DOHH2 (cell line): ENCODE measurements at regions not wholly inside any gene's neighbourhood (a gene's known extent, or its start where the extent isn't known, plus 50 kb on each side); places are given as distances from the start of the nearest gene placed in this dataset.
"Not testable (repeated sequence)": the region's sequence is repeated elsewhere in the genome, so short reads cannot be mapped to it uniquely, and the experiment has no call there.

Experiments
- H3F3A ChIP-seq: fragments of 200-600 bp; sonication (generic), shearing (Covaris generic); 2 replicates; pipeline ENCODE4 v1.6.0; 2016; ENCODE audit warnings: antibody characterized with exemption, mild to moderate bottlenecking; ENCODE audit not compliant: control insufficient read depth, insufficient read depth
- H3K27ac ChIP-seq: fragments of 200-600 bp; sonication (generic); 2 replicates; pipeline ENCODE4 v1.5.1; 2014; ENCODE audit warnings: low read depth, mild to moderate bottlenecking, low read length, moderate library complexity
- H3K27me3 ChIP-seq: fragments of 200-600 bp; sonication (generic); 2 replicates; pipeline ENCODE4 v1.6.1; 2014; ENCODE audit warnings: mild to moderate bottlenecking, low read length, mixed read lengths; ENCODE audit not compliant: control insufficient read depth
- H3K36me3 ChIP-seq: fragments of 200-600 bp; sonication (generic); 2 replicates; pipeline ENCODE4 v1.6.1; 2014; ENCODE audit warnings: mild to moderate bottlenecking, low read length, moderate library complexity, mixed read lengths; ENCODE audit not compliant: control insufficient read depth
- H3K4me1 ChIP-seq: fragments of 200-600 bp; sonication (generic); 2 replicates; pipeline ENCODE4 v1.6.1; 2014; ENCODE audit warnings: mild to moderate bottlenecking, low read length, mixed read lengths; ENCODE audit not compliant: control insufficient read depth
- H3K4me2 ChIP-seq: fragments of 200-600 bp; sonication (generic); 2 replicates; pipeline ENCODE4 v1.6.0; 2014; ENCODE audit warnings: mild to moderate bottlenecking, low read length, moderate library complexity
- H3K4me3 ChIP-seq: fragments of 200-600 bp; sonication (generic); 2 replicates; pipeline ENCODE4 v1.5.1; 2014; ENCODE audit warnings: mild to moderate bottlenecking, low read length, mixed read lengths
- H3K79me2 ChIP-seq: fragments of 200-600 bp; sonication (generic); 2 replicates; pipeline ENCODE4 v1.6.1; 2014; ENCODE audit warnings: mild to moderate bottlenecking, low read length, mixed read lengths; ENCODE audit not compliant: control insufficient read depth
- H3K9me2 ChIP-seq: fragments of 200-600 bp; sonication (generic); replicated peaks from 2 replicates; pipeline ENCODE4 v1.6.1; 2014; ENCODE audit warnings: mild to moderate bottlenecking, low read length, mixed read lengths; ENCODE audit not compliant: control insufficient read depth
- H3K9me3 ChIP-seq: fragments of 200-600 bp; sonication (generic); 2 replicates; pipeline ENCODE4 v1.6.1; 2014; ENCODE audit warnings: antibody characterized with exemption, low read length, mixed read lengths; ENCODE audit not compliant: control insufficient read depth, insufficient read depth
- H4K20me1 ChIP-seq: fragments of 200-600 bp; sonication (generic); 2 replicates; pipeline ENCODE4 v1.6.0; 2014; ENCODE audit warnings: low read depth, mild to moderate bottlenecking, antibody characterized with exemption, low read length, moderate library complexity; ENCODE audit not compliant: control insufficient read depth, insufficient read depth
- CTCF ChIP-seq: fragments of 200-600 bp; sonication (generic); IDR thresholded peaks from one replicate; pipeline ENCODE4 v1.5.1; 2014; ENCODE audit warnings: antibody characterized with exemption, mild to moderate bottlenecking, low read depth, low read length; ENCODE audit not compliant: poor library complexity, severe bottlenecking
- EZH2phosphoT487 ChIP-seq: fragments of 200-600 bp; sonication (generic); IDR thresholded peaks from 2 replicates; pipeline ENCODE4 v1.6.1; 2017; ENCODE audit warnings: borderline replicate concordance, mild to moderate bottlenecking, antibody characterized with exemption, low read length, moderate library complexity, mixed read lengths

- peaks cover 14% of the 10 kb centered on the region for H3K4me1 ChIP-seq
- H3K79me2 ChIP-seq, result peaks cover 7% of the 10 kb centered on the region
- H4K20me1 ChIP-seq, result no peaks in the 10 kb centered on the region
- H3K27ac ChIP-seq, result no peak overlapping the region
- no peaks in the 10 kb centered on the region for H3K27me3 ChIP-seq
- TF ChIP-seq CTCF (no peak), EZH2phosphoT487 (no peak)
- H3K4me2 ChIP-seq, result no peak overlapping the region
- no peaks in the 10 kb centered on the region for H3K36me3 ChIP-seq
- no peak overlapping the region for H3K4me3 ChIP-seq
- no peaks in the 10 kb centered on the region for H3K9me3 ChIP-seq
- H3K9me2 ChIP-seq, result no peaks in the 10 kb centered on the region
- peaks cover 10% of the 10 kb centered on the region; the same call in 1 of the 2 replicates for H3F3A ChIP-seq
Measured at GRCh38 chr1:121538943-121539575, 354.3 kb downstream of the SRGAP2C start.

- H3K79me2 ChIP-seq, result peaks cover 18% of the 10 kb centered on the region
- not testable (repeated sequence) for H4K20me1 ChIP-seq, H3K4me3 ChIP-seq, H3K9me2 ChIP-seq, H3K9me3 ChIP-seq, H3K27me3 ChIP-seq, H3K4me2 ChIP-seq, H3K36me3 ChIP-seq
- peak overlapping the region; percentile 70; the same call in 1 of the 2 replicates for H3K27ac ChIP-seq
- peaks cover 53% of the 10 kb centered on the region for H3K4me1 ChIP-seq
- H3F3A ChIP-seq, result peaks cover 10% of the 10 kb centered on the region; the same call in 1 of the 2 replicates
Measured at GRCh38 chr1:121543988-121544387, 359.2 kb downstream of the SRGAP2C start.

- Histone ChIP-seq H3F3A (peaks cover 6% of the 10 kb centered on the region; the same call in 1 of the 2 replicates), H3K27ac (peak overlapping the region; percentile 70), H3K79me2 (peaks cover 19% of the 10 kb centered on the region), H3K4me3 (peak overlapping the region; percentile 41; the same call in 1 of the 2 replicates), H3K9me3 (no peaks in the 10 kb centered on the region), H3K4me2 (peak overlapping the region; percentile 64), H3K4me1 (peaks cover 58% of the 10 kb centered on the region), H3K36me3 (0 out of 2 replicates have a peak, but pooled peaks cover 3% of the 10 kb centered on the region), H3K9me2 (no peaks in the 10 kb centered on the region), H4K20me1 (no peaks in the 10 kb centered on the region), H3K27me3 (no peaks in the 10 kb centered on the region)
- TF ChIP-seq CTCF (no peak), EZH2phosphoT487 (no peak)
Measured at GRCh38 chr1:121544500-121544899, 359.7 kb downstream of the SRGAP2C start.

GRCh38 chr1:121545899-121546298 lies 361.1 kb downstream of the SRGAP2C start:
- H3K79me2 ChIP-seq, result peaks cover 26% of the 10 kb centered on the region
- H3K4me3 ChIP-seq, H3K27me3 ChIP-seq, H3K27ac ChIP-seq, H4K20me1 ChIP-seq, H3K9me2 ChIP-seq, H3K36me3 ChIP-seq, H3K9me3 ChIP-seq, H3K4me2 ChIP-seq, H3F3A ChIP-seq: not testable (repeated sequence)
- peaks cover 72% of the 10 kb centered on the region for H3K4me1 ChIP-seq
